DMS53 treated with DMSO at 0.1 percent for 48 hours (cell line): ENCODE measurements at regions not wholly inside any gene's neighbourhood (a gene's known extent, or its start where the extent isn't known, plus 50 kb on each side); places are given as distances from the start of the nearest gene placed in this dataset.

Source experiments
- DNase-seq: peaks from one replicate; lab custom pipeline; 2025; ENCODE audit not compliant: unreplicated experiment; lab: John Stamatoyannopoulos, UW

DNA sequence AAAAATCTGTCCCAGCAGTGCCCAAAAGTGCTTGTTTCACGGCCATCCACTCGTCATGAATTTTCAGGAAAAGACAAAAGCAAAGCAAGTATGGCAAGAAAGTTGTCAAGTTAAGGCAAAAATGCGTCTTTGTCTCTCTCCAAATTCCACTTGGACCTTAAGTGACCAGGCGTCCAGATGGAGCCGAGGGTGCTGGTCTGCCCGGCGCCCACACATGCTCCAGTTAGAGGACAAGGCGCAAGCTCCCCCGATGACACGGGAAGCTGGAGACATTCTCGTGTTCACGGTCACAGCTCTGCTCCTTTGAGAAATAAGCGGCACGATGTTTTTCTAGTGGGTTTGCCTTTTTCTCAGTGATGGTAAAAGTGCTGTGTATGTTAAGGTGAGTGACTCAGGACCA, 219.0 kb downstream of the BRD1 start:
- no peak for DNase-seq

- no peak for DNase-seq
Observed at GRCh38 chr22:49608228-49608627, 219.4 kb downstream of the BRD1 start.

DNA sequence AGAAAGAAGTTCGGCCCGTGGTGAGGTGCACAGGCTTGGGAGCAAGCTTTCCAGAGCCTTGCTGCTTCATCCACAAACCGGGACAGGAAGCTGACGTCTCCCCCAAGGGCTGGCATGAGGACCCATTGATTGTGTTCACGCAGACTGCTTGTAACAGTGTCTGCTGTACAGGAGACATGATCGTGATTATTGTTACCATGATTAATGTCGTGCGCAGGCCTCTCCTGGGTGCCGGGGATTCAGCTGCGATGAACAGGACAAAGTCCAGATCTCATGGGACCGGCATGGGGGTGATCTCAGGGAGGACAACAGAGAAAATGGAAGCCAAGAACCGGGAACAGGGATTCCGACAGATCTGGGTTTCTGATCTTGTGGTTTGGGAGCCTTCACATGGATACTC, 219.9 kb downstream of the BRD1 start:
- no peak for DNase-seq

DNA sequence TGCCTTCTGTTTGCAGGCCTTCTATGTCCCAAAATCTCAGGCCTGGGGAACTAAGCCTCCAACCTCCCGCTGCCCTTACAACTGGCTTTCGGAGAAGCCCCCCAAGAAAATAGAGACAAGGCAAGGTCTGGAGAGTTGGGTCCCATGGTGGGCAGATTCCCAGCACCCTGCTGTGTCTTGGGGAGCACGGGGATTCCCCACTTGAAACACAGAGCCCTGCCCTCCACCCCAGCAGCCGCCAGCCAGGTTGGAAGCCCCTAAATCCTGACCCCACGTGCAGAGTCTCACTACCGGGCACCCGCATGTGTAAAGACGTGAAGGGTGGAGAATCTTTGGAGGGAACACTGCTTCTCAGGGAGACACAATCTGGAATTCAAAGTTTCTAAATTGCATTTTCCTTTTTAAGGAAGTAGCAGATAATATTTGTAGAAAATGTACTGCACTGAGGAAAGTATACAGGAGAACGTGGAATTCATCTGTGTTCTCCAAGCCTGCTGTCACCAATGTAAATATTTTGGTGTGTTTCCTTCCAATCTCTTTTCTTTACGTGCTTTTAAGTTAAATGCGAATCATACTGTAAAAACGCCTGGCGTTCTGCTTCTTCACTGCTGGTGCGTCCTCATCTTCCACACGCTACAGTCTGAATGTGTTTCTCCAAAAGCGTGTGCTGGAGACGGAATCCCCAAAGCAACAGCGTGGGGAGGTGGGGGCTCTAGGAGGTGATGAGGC, 220.9 kb downstream of the BRD1 start:
- DNase-seq = no peak

- no peak for DNase-seq
Observed at GRCh38 chr22:49604732-49605302, 222.9 kb downstream of the BRD1 start.

DNA sequence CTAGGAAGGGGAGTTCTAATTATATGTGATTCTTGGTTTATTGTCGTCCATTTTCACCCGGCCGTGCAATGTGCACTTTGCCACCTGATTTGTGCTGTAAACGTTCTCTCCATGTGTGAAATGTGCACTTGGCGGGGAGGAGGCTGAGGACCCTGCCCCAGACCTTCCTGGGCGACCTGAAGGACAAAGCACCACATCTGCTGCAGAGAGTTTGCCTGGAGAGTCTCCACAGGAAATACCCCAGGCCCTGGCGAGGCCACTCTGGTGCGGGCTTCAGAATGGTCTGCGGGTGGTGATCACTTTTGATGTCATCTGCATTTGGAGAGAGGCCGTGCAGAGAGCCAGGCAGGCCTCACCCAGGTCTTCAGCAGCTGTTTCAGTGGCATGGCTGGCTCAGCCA, 224.7 kb downstream of the BRD1 start:
- no peak for DNase-seq

GRCh38 chr22:49602481-49602880, 225.2 kb downstream of the BRD1 start:
- no peak for DNase-seq

DNA sequence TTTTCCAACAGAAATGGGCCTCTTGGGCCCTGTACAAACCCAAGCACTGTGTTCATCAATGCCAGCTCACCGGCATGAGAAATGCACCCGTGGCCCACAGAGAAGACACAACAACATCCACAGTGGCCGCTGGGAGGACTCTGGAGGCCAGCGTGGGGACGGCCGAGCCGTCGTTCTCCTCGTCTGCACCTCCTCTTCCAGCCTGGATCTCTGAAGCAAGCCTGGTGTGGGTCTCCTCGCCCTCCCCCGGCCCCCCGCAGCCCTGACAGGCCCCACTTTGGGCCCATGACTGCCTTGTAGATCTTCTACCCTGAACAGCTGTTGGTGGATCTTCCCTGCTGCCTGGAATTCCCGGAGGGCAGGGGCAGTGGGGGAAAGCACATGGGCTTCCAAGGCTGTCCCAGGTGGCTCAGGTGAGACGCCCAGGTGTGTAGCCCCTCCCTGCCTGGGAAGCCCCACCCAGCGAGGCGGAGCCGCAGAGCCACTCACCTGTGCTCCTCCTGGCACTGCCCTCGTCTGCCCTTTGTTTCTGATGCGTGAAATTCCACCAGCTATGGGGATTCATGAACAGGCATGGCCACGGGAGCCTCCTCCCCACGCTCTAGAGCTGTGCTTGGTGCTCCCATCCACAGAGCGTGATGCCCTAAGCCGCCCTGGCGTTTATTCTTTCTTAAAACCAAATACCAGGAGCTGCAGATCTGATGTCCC, 225.9 kb downstream of the BRD1 start:
- no peak for DNase-seq

DNA sequence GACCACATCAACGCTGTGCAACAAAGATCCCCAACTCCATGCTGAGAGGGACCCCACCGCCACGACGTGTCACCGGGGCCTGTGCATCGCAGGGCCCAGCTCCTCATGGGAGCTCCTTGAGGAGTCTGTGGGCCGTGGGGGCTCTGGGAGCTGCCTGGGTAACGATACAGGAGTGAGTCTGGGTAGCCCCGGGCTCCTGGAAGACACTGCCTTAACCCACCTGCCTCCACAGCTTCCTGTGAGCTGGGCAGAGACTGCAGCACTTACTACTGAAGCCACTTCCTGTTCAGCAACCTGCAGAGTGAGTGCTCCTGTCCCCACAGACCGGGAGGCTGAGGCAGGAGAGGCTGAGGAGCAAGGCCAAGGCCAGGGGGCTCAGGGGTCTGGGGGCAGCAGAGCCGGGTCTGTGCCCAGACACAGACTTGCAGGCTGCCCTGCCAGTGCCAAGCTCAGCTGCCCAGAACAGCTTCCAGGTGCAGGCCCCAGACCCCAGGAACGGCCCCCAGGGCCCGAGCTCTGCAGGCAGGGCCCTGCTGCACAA, 226.7 kb downstream of the BRD1 start:
- no peak for DNase-seq

- DNase-seq = no peak
Observed at GRCh38 chr22:49600468-49600867, 227.2 kb downstream of the BRD1 start.

DNA sequence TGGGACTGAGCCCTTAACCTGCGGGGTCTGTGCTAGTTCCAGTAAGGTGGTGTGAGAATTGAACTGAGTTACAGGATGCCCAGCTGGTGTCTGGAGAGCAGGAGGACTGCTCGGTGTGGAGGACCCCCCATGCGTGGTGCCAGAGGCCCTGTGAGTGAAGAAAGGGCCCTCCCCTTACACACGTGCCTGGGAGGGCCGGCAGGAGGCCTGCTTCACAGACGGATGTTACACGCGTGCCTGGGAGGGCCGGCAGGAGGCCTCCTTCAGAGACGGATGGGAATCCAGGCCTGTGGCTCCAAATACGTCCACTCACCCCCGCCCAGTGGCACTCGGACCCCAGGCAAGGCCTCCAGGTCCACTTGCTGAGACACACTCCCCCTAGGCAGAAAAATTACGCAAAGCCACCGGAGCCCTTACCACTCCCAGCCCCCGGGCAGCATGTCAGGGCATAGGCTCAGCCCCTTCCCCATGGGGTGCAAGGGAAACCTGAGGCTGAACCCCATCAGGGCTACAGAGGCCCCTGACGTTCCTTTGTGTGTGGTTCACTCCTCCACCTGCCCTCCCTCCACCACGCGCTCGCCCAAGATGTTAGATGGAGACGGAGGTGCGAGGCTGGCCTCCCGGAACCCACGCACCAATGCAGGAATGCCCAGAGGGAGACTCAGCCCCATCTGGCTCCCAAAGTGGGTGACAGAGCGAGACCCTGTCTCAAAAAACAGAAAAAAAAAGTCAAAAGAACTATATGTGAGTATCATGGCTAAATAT, 227.8 kb downstream of the BRD1 start:
- no peak for DNase-seq

DNA sequence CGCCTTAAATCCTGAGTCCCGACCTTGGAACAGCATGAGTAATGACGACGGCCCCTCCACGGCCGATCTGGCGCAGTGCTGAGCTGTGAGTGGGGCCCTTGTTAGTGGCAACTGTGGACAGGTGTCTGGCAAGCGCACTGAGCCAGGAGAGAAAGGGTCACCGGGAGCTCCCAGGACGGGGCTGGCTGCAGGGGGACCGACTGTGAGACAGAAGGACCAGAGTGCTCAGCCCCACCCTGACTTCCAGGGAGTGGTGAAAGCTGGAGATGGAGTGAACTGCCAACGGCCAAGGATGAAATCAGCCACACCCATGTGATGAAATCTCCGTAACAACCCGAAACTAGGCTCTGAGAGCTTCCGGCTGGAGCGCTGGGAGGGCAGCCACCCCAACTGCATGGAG, 228.6 kb downstream of the BRD1 start:
- no peak for DNase-seq

DNA sequence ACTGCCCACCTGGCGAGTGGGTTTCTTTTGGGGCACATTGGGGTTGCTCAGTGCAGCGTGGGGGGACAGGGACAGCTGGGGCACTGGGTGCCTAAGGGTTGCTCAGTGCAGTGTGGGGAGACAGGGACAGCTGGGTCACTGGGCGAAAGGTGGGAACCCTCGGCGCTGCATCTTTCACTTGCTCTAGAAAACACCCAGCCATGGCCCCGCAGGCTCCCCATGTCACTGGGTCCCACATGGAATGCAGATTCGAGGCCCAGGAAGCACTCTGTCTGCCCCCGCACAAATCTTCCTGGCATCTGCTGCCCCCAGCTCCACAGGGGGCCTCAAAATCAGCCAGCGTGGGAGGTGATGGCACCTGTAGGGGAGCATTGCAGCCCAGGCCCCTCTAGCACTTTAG, 229.3 kb downstream of the BRD1 start:
- DNase-seq = no peak

DNA sequence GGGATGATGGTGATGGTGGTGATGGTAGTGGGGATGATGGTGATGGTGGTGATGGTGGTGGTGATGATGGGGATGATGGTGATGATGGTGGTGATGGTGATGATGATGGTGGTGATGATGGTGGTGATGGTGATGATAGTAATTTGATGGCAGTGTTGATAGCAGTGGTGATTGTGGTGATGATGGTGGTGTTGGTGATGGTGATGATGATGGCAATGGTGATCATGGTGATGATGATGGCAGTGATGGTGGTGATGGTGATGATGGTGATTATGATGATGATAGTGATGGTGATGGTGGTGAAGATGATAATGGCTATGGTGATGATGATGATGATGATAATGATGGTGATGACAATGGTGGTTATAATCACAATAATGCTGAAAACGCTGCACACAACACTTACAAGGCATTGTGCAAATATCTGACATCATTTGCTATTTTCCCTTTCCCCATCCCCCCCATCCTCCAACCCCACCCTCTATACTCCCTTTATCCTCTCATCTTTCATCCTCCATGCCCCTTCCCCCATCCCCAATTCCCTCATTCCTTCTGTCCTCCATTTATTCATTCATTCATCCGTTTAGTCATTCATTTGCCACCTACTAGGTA, 230.1 kb downstream of the BRD1 start:
- DNase-seq = no peak

DNA sequence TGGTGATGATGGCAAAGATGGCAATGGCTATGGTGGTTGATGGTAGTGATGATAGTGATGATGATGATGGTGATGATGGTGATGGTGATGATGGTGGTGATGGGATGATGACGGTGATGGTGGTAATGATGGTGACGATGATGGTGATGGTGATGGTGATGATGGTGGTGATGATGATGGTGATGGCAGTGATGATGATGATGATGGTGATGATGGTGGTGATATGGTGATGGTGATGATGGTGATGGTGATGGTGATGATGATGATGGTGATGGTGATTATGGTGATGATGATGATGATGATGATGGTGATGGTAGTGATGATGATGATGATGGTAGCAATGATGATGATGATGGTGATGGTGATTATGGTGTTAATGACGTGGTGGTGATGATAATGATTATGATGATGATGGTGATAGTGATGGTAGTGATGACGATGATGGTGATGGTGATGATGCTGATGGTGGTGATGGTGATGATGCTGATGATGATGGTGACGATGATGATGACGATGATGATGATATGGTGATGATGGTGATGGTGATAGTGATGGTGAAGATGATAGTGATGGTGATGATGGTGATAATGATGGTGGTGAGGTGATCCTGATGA, 232.1 kb downstream of the BRD1 start:
- DNase-seq = no peak

GRCh38 chr22:49594078-49594477, 233.6 kb downstream of the BRD1 start:
- no peak for DNase-seq

- no peak for DNase-seq
Observed at GRCh38 chr22:49593509-49593908, 234.2 kb downstream of the BRD1 start.

- no peak for DNase-seq
Observed at GRCh38 chr22:49592780-49593501, 234.7 kb downstream of the BRD1 start.

GRCh38 chr22:49590851-49591445, 236.7 kb downstream of the BRD1 start:
- DNase-seq = no peak

- DNase-seq = no peak
Observed at GRCh38 chr22:49590381-49590780, 237.3 kb downstream of the BRD1 start.
